Neuronal stem cell (in vitro differentiated cells): ENCODE measurements at regions not wholly inside any gene's neighbourhood (a gene's known extent, or its start where the extent isn't known, plus 50 kb on each side); places are given as distances from the start of the nearest gene placed in this dataset.

ENCODE experiments used
- DNase-seq: peaks from one replicate; pipeline ENCODE4 v3.0.0-alpha.2; 2013; ENCODE audit warnings: low spot score
- H2AFZ ChIP-seq: one replicate; pipeline ENCODE4 v1.6.1; 2013; ENCODE audit warnings: mild to moderate bottlenecking, low read length, inconsistent platforms
- H2AK5ac ChIP-seq: 2 replicates; pipeline ENCODE4 v1.6.1; 2013; ENCODE audit warnings: low read depth, mild to moderate bottlenecking, inconsistent platforms, low read length, moderate library complexity, mixed read lengths
- H2BK120ac ChIP-seq: 2 replicates; pipeline ENCODE4 v1.6.1; 2013; ENCODE audit warnings: low read depth, mild to moderate bottlenecking, inconsistent platforms, low read length, moderate library complexity, mixed read lengths
- H2BK12ac ChIP-seq: one replicate; pipeline ENCODE4 v1.6.1; 2013; ENCODE audit warnings: low read length, inconsistent platforms
- H2BK15ac ChIP-seq: 2 replicates; pipeline ENCODE4 v1.6.1; 2013; ENCODE audit warnings: mild to moderate bottlenecking, low read length, inconsistent platforms, mixed read lengths
- H2BK5ac ChIP-seq: one replicate; pipeline ENCODE4 v1.6.1; 2013; ENCODE audit warnings: inconsistent platforms, mild to moderate bottlenecking, low read length, moderate library complexity
- H3K14ac ChIP-seq: one replicate; pipeline ENCODE4 v1.6.1; 2013; ENCODE audit warnings: low read length, inconsistent platforms
- H3K18ac ChIP-seq: 2 replicates; pipeline ENCODE4 v1.6.1; 2013; ENCODE audit warnings: low read length, inconsistent platforms
- H3K23ac ChIP-seq: 2 replicates; pipeline ENCODE4 v1.6.1; 2013; ENCODE audit warnings: low read depth, mild to moderate bottlenecking, mixed read lengths, low read length, inconsistent platforms; ENCODE audit not compliant: poor library complexity
- H3K27ac ChIP-seq: replicated peaks from 3 replicates; pipeline ENCODE4 v1.5.1; 2013; ENCODE audit warnings: low read length, inconsistent platforms
- H3K27me3 ChIP-seq, 3 experiments: 2 replicates each; pipeline ENCODE4 v1.6.1; 2013; ENCODE audit warnings: low read length in 3 of 3, mild to moderate bottlenecking in 2 of 3, inconsistent platforms in 1 of 3, low read depth in 1 of 3, mixed read lengths in 1 of 3, moderate library complexity in 1 of 3; ENCODE audit not compliant: control insufficient read depth in 3 of 3, insufficient read depth in 3 of 3
- H3K36me3 ChIP-seq, 2 donors: replicated peaks in 1 of 2; 2 replicates each; pipeline ENCODE4 v1.6.1; 2013; ENCODE audit warnings: low read length in 2 of 2; ENCODE audit not compliant: control insufficient read depth in 2 of 2, insufficient read depth in 2 of 2
- H3K4ac ChIP-seq: 2 replicates; pipeline ENCODE4 v1.6.1; 2013; ENCODE audit warnings: inconsistent platforms, mild to moderate bottlenecking, low read length, moderate library complexity
- H3K4me1 ChIP-seq, 2 donors: 1 replicate in 1 of 2; 2 replicates in 1 of 2; pipeline ENCODE4 v1.6.1; 2013; ENCODE audit warnings: low read length in 2 of 2, low read depth in 1 of 2; ENCODE audit not compliant: control insufficient read depth in 2 of 2, insufficient read depth in 1 of 2
- H3K4me2 ChIP-seq: one replicate; pipeline ENCODE4 v1.6.1; 2013; ENCODE audit warnings: mild to moderate bottlenecking, low read length, inconsistent platforms; ENCODE audit not compliant: insufficient read depth, poor library complexity, severe bottlenecking
- H3K4me3 ChIP-seq, 2 donors: 2 replicates each; pipeline ENCODE4 v1.5.1; 2013; ENCODE audit warnings: low read length in 2 of 2, mild to moderate bottlenecking in 2 of 2, inconsistent platforms in 1 of 2, moderate library complexity in 1 of 2
- H3K79me1 ChIP-seq: one replicate; pipeline ENCODE4 v1.6.1; 2013; ENCODE audit warnings: low read depth, mild to moderate bottlenecking, inconsistent platforms, low read length, moderate library complexity
- H3K9ac ChIP-seq: one replicate; pipeline ENCODE4 v1.6.1; 2013; ENCODE audit warnings: mild to moderate bottlenecking, low read depth, low read length, inconsistent platforms; ENCODE audit not compliant: poor library complexity
- H3K9me3 ChIP-seq, 2 donors: replicated peaks in 1 of 2; 2 replicates each; pipeline versions ENCODE3 to v1.6.1; 2013; ENCODE audit warnings: low read length in 2 of 2, mild to moderate bottlenecking in 2 of 2, inconsistent platforms in 1 of 2, low read depth in 1 of 2, mixed read lengths in 1 of 2, moderate library complexity in 1 of 2; ENCODE audit not compliant: control insufficient read depth in 2 of 2, insufficient read depth in 1 of 2
- H4K8ac ChIP-seq: one replicate; pipeline ENCODE4 v1.6.1; 2013; ENCODE audit warnings: low read depth, mild to moderate bottlenecking, inconsistent platforms, low read length, moderate library complexity
- H4K91ac ChIP-seq: one replicate; pipeline ENCODE4 v1.6.1; 2013; ENCODE audit warnings: low read length, low read depth, mild to moderate bottlenecking, inconsistent platforms; ENCODE audit not compliant: poor library complexity
- WGBS, 2 donors: extraction: QIAGEN DNeasy Blood & Tissue Kit; methylation state at CpG; one replicate each; pipeline ENCODE4 v1.1.7; 2013; ENCODE audit warnings: missing lambda C conversion rate in 2 of 2, mixed read lengths in 1 of 2; ENCODE audit not compliant: insufficient read length in 2 of 2, insufficient replicate concordance in 1 of 2; ENCODE audit errors: extremely low coverage in 2 of 2; 5-methylcytosine and 5-hydroxymethylcytosine counted together

- Histone ChIP-seq H3K4me2 (peak overlapping the region; percentile 14), H3K9me3 (peaks cover 0 to 11% of the 10 kb centered on the region in 2 donors), H3K4me3 (no peak overlapping the region), H3K27me3 (no peaks in the 10 kb centered on the region), H2AK5ac (no peak overlapping the region), H4K8ac (no peak overlapping the region), H2BK12ac (peak overlapping the region; percentile 36), H3K27ac (peak overlapping the region; percentile 54), H3K23ac (no peak overlapping the region), H3K4ac (no peak overlapping the region), H3K9ac (no peak overlapping the region), H3K36me3 (no peaks in the 10 kb centered on the region), H4K91ac (no peak overlapping the region), H3K79me1 (no peaks in the 10 kb centered on the region), H3K14ac (no peak overlapping the region), H3K18ac (no peak overlapping the region), H2BK15ac (no peak overlapping the region), H2BK120ac (no peak overlapping the region), H3K4me1 (peaks cover 24 to 31% of the 10 kb centered on the region in 2 donors), H2AFZ (no peak overlapping the region), H2BK5ac (no peak overlapping the region)
- no CpG with 5 or more reads among the region's 1 CpG for WGBS, 2 donors
- no peak for DNase-seq
These were observed 113.2 kb downstream of the TMEM170B start for GRCh38 chr6:11650711-11651110.

GRCh38 chr6:11653028-11653583, 115.6 kb downstream of the TMEM170B start:
- no peak for DNase-seq
- Histone ChIP-seq H2BK15ac (no peak overlapping the region), H4K8ac (no peak overlapping the region), H3K4me2 (no peak overlapping the region), H3K9ac (no peak overlapping the region), H2BK120ac (no peak overlapping the region), H3K36me3 (no peaks in the 10 kb centered on the region), H2AFZ (no peak overlapping the region), H3K27me3 (no peaks in the 10 kb centered on the region), H3K9me3 (peaks cover 0 to 5% of the 10 kb centered on the region in 2 donors), H2BK5ac (no peak overlapping the region), H3K4me3 (no peak overlapping the region), H2BK12ac (peak overlapping the region; percentile 23), H3K23ac (no peak overlapping the region), H3K27ac (no peak overlapping the region), H3K18ac (no peak overlapping the region), H3K4ac (no peak overlapping the region), H3K14ac (no peak overlapping the region), H2AK5ac (no peak overlapping the region), H4K91ac (no peak overlapping the region), H3K79me1 (no peaks in the 10 kb centered on the region), H3K4me1 (peaks cover 28 to 38% of the 10 kb centered on the region in 2 donors)
- WGBS, 2 donors, result no CpG with 5 or more reads among the region's 8 CpGs

DNA sequence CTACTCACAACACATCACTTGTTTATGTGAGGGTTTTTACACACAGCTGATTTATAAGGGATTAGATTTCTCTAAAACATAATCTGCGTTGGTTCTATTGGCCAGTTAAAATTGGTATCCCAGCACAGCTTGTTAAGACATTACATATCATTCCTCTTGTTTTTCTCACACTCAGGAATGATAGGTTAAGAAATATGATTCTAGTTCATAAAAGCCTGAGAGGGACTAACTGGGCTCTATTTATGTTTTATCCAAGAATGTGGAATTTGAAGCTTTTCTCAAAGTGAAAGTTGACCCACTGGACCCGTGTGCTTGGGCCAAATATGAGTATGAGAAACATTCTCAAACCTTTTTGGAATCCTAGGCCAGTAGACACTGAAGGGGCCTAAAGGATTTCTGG, 117.3 kb downstream of the TMEM170B start:
- H2AK5ac ChIP-seq, result no peak overlapping the region
- H3K4me1 ChIP-seq, result peaks cover 27 to 35% of the 10 kb centered on the region in 2 donors
- no peak overlapping the region for H2BK120ac ChIP-seq
- no CpG with 5 or more reads among the region's 2 CpGs for WGBS, 2 donors
- no peak for DNase-seq
- H2BK5ac ChIP-seq, result no peak overlapping the region
- H3K79me1 ChIP-seq, result no peaks in the 10 kb centered on the region
- no peak overlapping the region for H3K14ac ChIP-seq
- no peak overlapping the region for H3K18ac ChIP-seq
- no peak overlapping the region for H2AFZ ChIP-seq
- no peak overlapping the region for H4K8ac ChIP-seq
- no peaks in the 10 kb centered on the region for H3K9me3 ChIP-seq
- H3K4me2 ChIP-seq, result no peak overlapping the region
- H3K4me3 ChIP-seq, result no peak overlapping the region
- H3K4ac ChIP-seq, result no peak overlapping the region
- H3K27ac ChIP-seq, result no peak overlapping the region
- no peak overlapping the region for H2BK12ac ChIP-seq
- no peak overlapping the region for H3K23ac ChIP-seq
- no peaks in the 10 kb centered on the region for H3K27me3 ChIP-seq
- H4K91ac ChIP-seq, result no peak overlapping the region
- no peaks in the 10 kb centered on the region for H3K36me3 ChIP-seq
- no peak overlapping the region for H3K9ac ChIP-seq
- H2BK15ac ChIP-seq, result no peak overlapping the region

GRCh38 chr6:11656491-11656890, 118.9 kb downstream of the TMEM170B start:
- Histone ChIP-seq H3K4me3 (no peak overlapping the region), H3K14ac (no peak overlapping the region), H2BK5ac (no peak overlapping the region), H3K4ac (no peak overlapping the region), H2BK120ac (no peak overlapping the region), H3K9me3 (no peaks in the 10 kb centered on the region), H3K27ac (peak overlapping the region; percentile 33), H3K9ac (no peak overlapping the region), H2BK15ac (no peak overlapping the region), H4K8ac (no peak overlapping the region), H3K23ac (no peak overlapping the region), H3K27me3 (no peaks in the 10 kb centered on the region), H2BK12ac (no peak overlapping the region), H2AK5ac (no peak overlapping the region), H3K4me1 (peaks cover 19 to 23% of the 10 kb centered on the region in 2 donors), H3K18ac (no peak overlapping the region), H3K4me2 (no peak overlapping the region), H4K91ac (no peak overlapping the region), H3K36me3 (no peaks in the 10 kb centered on the region), H3K79me1 (no peaks in the 10 kb centered on the region), H2AFZ (peak overlapping the region; percentile 81)
- no CpG with 5 or more reads among the region's 7 CpGs for WGBS, 2 donors
- no peak for DNase-seq
